Chondrocyte (in vitro differentiated cells): ENCODE measurements at regions not wholly inside any gene's neighbourhood (a gene's known extent, or its start where the extent isn't known, plus 50 kb on each side); places are given as distances from the start of the nearest gene placed in this dataset.

ENCODE experiments used
- DNase-seq: peaks from one replicate; pipeline ENCODE4 v3.0.0; 2021; ENCODE audit warnings: mixed read lengths, low spot score
- H3K27ac Mint-ChIP-seq: one replicate; pipeline ENCODE4 v1.8.0; 2021; ENCODE audit warnings: mild to moderate bottlenecking, moderate library complexity, mixed read lengths; ENCODE audit not compliant: unreplicated experiment
- H3K27me3 Mint-ChIP-seq: 2 replicates; pipeline ENCODE4 v1.8.0; 2021; ENCODE audit warnings: low read depth, mixed read lengths
- H3K36me3 Mint-ChIP-seq: 2 replicates; pipeline ENCODE4 v1.8.0; 2021; ENCODE audit warnings: low read depth, mixed read lengths
- H3K4me1 Mint-ChIP-seq: 2 replicates; pipeline ENCODE4 v1.8.0; 2021; ENCODE audit warnings: low read depth, mild to moderate bottlenecking, mixed read lengths
- H3K4me3 Mint-ChIP-seq: one replicate; pipeline ENCODE4 v1.8.0; 2021; ENCODE audit warnings: mild to moderate bottlenecking, moderate library complexity, mixed read lengths; ENCODE audit not compliant: unreplicated experiment
- H3K9me3 Mint-ChIP-seq: 2 replicates; pipeline ENCODE4 v1.8.0; 2021; ENCODE audit warnings: low read depth, mixed read lengths
- TF ChIP-seq, protein P1 (sequence below): fragments of 200-600 bp; sonication (generic); IDR thresholded peaks from 2 replicates; pipeline ENCODE4 v1.5.0; 2021; ENCODE audit warnings: antibody characterized with exemption, mild to moderate bottlenecking, moderate library complexity

GRCh38 chr10:3700531-3701076, 84.4 kb downstream of the KLF6 start:
- TF ChIP-seq, protein P1, sequence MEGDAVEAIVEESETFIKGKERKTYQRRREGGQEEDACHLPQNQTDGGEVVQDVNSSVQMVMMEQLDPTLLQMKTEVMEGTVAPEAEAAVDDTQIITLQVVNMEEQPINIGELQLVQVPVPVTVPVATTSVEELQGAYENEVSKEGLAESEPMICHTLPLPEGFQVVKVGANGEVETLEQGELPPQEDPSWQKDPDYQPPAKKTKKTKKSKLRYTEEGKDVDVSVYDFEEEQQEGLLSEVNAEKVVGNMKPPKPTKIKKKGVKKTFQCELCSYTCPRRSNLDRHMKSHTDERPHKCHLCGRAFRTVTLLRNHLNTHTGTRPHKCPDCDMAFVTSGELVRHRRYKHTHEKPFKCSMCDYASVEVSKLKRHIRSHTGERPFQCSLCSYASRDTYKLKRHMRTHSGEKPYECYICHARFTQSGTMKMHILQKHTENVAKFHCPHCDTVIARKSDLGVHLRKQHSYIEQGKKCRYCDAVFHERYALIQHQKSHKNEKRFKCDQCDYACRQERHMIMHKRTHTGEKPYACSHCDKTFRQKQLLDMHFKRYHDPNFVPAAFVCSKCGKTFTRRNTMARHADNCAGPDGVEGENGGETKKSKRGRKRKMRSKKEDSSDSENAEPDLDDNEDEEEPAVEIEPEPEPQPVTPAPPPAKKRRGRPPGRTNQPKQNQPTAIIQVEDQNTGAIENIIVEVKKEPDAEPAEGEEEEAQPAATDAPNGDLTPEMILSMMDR: no peak
- Mint-ChIP-seq H3K9me3 (no peaks in the 10 kb centered on the region), H3K36me3 (no peaks in the 10 kb centered on the region), H3K27me3 (no peaks in the 10 kb centered on the region), H3K4me3 (no peak overlapping the region), H3K4me1 (peaks cover 40% of the 10 kb centered on the region), H3K27ac (no peak overlapping the region)
- DNase-seq: no peak

DNA sequence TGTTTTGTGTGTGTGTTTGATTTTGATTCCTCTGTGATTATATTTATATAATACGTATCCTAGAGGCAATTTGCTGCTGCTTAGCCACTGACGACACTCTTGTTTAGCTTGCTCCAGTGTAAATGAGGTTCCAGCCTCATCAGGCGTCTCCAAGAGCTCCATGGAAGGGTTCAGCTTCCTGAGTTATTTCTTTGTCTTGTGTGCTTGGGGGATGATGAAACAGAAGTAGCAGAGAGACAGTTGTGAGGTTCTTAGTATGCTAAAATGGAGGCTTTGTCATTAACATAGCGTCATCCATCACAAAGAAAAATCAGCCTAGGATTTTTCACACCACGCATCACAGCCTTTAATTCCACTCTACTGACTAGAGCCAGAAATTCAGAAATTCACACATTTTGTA, 85.1 kb downstream of the KLF6 start:
- H3K36me3 Mint-ChIP-seq: no peaks in the 10 kb centered on the region
- no peak overlapping the region for H3K27ac Mint-ChIP-seq
- DNase-seq: no peak
- H3K9me3 Mint-ChIP-seq: no peaks in the 10 kb centered on the region
- H3K27me3 Mint-ChIP-seq: no peaks in the 10 kb centered on the region
- H3K4me1 Mint-ChIP-seq: peaks cover 34% of the 10 kb centered on the region
- TF ChIP-seq, protein P1: no peak
- no peak overlapping the region for H3K4me3 Mint-ChIP-seq

GRCh38 chr10:3698312-3698711, 86.7 kb downstream of the KLF6 start:
- Mint-ChIP-seq H3K4me3 (no peak overlapping the region), H3K27me3 (no peaks in the 10 kb centered on the region), H3K36me3 (no peaks in the 10 kb centered on the region), H3K27ac (no peak overlapping the region), H3K9me3 (no peaks in the 10 kb centered on the region), H3K4me1 (peaks cover 27% of the 10 kb centered on the region)
- TF ChIP-seq, protein P1: no peak
- DNase-seq: no peak

DNA sequence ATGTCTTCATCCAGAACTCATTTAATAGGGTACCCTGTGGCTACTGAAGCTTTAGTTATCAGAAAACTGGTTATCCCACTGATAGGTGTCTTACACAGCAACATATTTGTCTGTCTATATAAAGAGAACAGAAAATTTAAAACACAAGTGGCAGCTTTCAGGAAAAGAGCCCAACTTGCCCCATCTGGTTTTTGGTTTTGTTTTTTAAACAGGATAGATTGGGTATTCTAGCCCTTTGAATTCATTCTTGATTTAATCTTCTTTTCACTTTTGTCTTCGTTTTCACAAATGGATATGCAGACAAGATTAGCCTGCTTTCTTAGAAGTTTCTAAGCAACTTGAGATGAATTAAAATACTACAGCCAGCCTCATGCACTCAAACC, 91.3 kb downstream of the KLF6 start:
- no peak overlapping the region for H3K27ac Mint-ChIP-seq
- no peaks in the 10 kb centered on the region for H3K27me3 Mint-ChIP-seq
- DNase-seq: no peak
- no peaks in the 10 kb centered on the region for H3K9me3 Mint-ChIP-seq
- TF ChIP-seq, protein P1: no peak
- peaks cover 26% of the 10 kb centered on the region for H3K4me1 Mint-ChIP-seq
- no peaks in the 10 kb centered on the region for H3K36me3 Mint-ChIP-seq
- no peak overlapping the region for H3K4me3 Mint-ChIP-seq

DNA sequence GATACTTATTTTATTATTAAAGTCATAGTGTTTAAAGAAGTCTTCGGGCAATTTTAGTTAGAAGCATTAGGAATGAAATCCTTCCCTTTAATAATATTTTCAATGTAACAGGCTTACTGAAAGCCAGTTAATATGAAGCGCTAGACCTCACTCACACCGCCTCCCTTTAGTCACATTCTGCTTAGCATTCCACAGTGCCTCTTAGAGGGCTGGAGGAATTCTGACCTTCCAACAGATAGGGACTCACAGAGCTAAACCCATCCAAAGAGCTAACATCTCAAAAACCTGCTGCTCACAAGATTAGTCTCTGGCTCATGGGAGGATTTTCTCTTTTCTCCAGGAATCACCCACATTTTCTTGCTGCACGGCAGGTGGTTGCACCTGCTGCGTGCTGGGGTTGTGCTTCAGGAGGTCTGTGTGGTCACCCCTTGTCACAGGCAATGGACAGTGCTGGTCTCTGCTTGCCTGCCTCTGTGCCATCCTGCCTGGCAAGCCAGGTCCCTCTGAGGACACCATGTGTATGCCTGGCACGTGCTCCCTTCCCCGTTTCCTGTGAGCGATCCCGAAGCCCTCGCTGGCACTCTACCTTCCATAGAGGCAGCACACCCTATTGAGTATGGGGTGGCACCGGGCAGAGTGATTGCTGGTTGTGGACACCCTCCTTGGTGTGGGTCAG, 91.8 kb downstream of the KLF6 start:
- peaks cover 26% of the 10 kb centered on the region for H3K4me1 Mint-ChIP-seq
- H3K27ac Mint-ChIP-seq: no peak overlapping the region
- TF ChIP-seq, protein P1: no peak
- no peaks in the 10 kb centered on the region for H3K9me3 Mint-ChIP-seq
- DNase-seq: no peak
- no peaks in the 10 kb centered on the region for H3K27me3 Mint-ChIP-seq
- no peaks in the 10 kb centered on the region for H3K36me3 Mint-ChIP-seq
- H3K4me3 Mint-ChIP-seq: no peak overlapping the region
